ENCODE measurements at regions not wholly inside any gene's neighbourhood (a gene's known extent, or its start where the extent isn't known, plus 50 kb on each side); places are given as distances from the start of the nearest gene placed in this dataset.

GRCh38 chr7:110157631-110158362 lies 933.1 kb upstream of the LRRN3 start:
- DNase-seq, result no peak

GRCh38 chr7:110168010-110168409 lies 922.9 kb upstream of the LRRN3 start:
- no peak for DNase-seq

- DNase-seq, result no peak
These were observed 920.1 kb upstream of the LRRN3 start for GRCh38 chr7:110170841-110171240.

DNA sequence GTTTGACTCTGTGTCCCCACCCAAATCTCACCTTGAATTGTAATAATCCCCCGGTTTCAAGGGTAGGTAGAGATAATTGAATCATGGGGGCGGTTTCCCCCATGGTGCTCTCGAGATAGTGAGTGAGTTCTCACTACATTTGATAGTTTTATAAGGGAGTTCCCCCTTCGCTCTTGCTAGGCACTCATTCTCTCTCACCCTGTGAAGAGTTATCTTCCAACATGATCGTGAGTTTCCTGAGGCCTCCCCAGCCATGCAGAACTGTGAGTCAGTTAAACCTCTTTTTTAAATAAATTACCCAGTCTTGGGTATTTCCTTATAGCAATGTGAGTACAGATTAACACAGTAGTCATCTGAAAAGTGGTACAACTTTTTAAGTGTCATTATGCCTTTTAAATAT lies 913.5 kb upstream of the LRRN3 start:
- no peak for DNase-seq

GRCh38 chr7:110179037-110179436 lies 911.9 kb upstream of the LRRN3 start:
- no peak for DNase-seq

GRCh38 chr7:110181768-110182167 lies 909.2 kb upstream of the LRRN3 start:
- DNase-seq, result no peak

- DNase-seq, result no peak
These were observed 904.6 kb upstream of the LRRN3 start for GRCh38 chr7:110186334-110186733.

DNA sequence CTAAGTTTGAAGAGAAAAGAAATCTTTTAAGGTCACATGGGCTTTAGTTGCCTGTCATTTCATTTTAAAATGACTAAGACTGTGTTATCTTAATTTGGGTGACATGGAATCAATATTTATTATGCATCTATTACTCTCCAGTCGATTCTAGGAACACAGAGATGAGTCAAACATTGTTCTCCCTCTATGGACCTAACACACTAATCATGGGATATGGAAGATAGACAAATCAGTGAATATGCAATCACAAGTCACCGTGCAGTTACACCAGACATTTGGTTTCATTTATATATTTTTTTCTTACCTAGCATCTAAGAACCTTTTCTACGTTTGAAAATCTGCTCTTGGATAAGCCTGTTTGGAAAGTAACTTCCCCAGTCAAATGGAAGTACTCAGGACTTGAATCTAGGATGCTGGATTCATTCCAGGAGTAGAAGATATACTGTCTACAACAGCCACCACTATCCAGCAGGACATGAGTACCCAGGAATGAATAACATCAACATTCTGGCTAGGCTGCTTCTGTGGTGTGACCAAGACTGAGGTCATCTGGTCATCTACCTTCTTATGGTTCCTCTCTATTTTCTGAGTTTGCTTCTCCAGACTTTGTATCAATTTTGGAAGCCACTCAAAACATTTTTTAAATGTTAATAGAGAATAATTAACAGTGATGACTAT lies 902.9 kb upstream of the LRRN3 start:
- DNase-seq, result no peak

- DNase-seq, result no peak
These were observed 886.4 kb upstream of the LRRN3 start for GRCh38 chr7:110204527-110204926.

GRCh38 chr7:110205899-110206298 lies 885.0 kb upstream of the LRRN3 start:
- DNase-seq, result no peak

DNA sequence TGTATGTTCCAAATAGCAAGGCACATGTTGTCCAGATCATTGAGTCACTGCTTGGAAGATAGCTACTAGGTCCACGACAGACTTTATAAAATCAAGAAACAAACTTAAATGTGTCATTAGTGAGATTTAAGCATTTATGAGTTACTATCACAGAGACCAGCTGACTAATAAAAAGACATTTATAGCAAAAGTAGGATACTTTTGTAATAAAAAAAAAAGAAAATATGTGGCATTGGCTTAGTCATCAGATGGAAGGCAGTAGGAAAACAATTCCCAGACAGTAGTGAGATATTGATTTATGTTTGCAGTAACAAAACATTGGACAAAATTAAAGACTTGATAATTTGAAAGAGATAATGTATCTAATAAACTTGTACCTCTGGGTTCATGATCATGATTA lies 881.0 kb upstream of the LRRN3 start:
- DNase-seq, result no peak

DNA sequence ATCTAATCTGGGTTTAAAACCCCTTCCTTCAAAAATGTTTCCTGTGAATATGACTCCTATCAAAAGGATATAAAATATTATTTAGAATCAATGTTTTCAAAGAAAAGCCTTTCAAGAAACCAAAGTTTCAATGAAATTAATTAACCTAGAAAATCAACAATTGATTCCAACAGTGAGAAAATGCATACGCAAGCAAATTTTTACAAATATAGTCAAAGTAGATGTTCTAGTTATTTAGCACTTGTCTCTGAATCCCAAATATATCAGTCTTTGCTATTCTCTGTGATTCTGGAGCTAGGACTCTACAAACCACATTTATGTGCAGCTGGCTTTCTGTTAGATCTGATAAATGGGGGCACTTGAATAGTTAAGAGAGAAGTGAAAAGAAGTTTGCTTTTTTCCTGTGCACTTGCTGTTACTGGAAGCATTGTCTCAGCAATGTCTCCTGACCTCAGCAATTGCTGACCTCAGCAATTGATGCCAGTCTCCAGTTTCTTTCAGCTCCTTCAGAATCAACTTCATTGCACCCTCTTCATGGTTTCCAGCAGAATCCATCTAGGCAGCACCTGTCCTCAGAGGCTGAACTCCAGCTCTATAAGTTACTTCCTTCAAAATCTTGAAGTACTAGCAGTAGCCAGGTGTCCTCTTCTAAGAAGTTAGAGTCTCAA lies 879.9 kb upstream of the LRRN3 start:
- no peak for DNase-seq

DNA sequence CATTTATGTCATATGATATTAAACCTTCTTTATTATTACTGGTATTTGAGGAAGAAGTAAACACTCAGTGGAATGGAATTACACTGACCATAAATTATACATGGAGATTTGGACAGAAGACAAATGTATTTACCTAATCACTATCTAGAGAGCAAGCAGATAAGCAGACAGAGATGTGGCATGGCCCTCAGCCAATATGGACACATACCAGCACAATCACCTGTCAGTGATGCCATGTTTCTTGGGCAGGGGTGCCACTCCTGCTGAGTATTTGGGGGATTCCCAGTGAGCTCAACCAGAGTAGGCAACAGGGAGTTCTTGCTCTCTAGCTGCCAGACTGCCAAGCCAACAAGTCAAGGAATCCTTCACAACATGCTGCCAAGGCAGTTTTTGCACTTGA lies 866.3 kb upstream of the LRRN3 start:
- no peak for DNase-seq

- no peak for DNase-seq
These were observed 844.8 kb upstream of the LRRN3 start for GRCh38 chr7:110246118-110246517.

- no peak for DNase-seq
These were observed 837.8 kb upstream of the LRRN3 start for GRCh38 chr7:110253093-110253492.

DNA sequence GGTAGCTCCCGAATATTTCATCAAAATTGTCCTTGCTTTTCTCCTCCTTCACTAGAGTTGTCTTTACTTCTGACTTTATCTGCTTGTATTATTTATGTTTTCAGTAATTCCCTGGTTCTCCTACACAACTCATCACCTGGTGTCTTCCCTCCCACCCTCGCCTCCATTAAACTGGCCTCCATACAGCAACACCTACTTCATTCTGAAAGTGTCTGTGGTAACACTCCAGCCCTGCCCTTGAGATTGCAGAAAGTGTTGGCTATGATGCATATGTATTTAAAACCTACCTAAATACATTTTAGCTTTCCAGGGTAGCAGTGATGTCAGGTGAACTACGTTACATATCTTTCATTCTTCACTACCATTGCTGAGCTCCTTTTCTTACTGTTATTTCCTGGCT lies 833.3 kb upstream of the LRRN3 start:
- no peak for DNase-seq

DNA sequence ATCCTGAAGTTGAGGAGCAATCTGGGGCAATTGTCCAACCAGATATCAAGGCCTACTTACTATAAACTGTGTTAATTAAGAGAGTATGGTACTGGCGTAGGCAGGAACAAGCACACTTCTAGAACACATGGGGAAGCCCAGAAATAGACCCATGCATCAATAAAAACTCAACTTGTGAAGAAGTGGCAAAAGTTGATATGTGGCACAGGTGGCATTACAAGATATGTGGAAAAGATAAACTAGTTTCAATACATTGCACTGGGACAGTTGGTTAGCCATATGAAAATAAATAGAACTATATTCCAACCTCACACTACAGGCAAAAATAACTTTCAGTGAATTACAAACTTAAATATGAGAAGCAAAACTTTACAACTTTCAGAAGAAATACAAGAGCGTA lies 828.7 kb upstream of the LRRN3 start:
- no peak for DNase-seq

DNA sequence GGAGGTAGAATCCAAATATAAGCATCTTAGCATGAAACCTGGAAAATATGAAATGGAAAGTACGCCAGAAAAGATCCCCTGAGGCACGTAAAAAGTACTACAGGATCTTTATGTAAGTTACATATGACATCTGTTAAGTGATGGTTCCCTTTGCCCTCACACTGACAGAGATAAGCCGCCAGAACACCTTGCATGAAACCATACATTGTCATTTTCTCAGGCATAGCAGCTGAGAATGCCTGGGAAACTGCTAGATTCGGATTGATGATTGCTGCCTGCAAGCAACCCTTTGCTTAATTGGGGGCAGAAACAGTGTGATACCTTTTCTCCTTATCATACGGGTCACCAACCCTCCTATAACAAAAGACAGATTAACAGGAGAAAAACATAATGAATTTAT lies 826.6 kb upstream of the LRRN3 start:
- no peak for DNase-seq

DNA sequence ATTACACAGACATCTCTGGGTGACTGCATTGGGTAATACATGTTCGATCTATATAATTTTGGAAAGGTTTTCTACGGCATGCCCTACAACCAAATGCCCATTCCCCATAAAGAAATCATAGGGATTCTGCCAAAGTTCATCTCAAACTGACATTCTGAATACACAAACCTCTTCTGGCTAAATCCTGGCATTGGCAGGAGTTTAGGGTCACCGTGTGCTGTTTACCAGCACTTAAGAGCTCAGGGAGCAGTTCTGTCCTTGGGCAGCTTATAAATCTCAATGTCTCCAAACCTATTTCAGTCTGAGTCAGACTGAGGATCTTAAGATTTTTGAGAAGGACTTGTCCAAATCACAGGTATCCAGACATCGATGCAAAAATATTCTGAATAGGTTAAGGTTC lies 809.6 kb upstream of the LRRN3 start:
- DNase-seq, result no peak

GRCh38 chr7:110283056-110283455 lies 807.9 kb upstream of the LRRN3 start:
- DNase-seq, result no peak

DNA sequence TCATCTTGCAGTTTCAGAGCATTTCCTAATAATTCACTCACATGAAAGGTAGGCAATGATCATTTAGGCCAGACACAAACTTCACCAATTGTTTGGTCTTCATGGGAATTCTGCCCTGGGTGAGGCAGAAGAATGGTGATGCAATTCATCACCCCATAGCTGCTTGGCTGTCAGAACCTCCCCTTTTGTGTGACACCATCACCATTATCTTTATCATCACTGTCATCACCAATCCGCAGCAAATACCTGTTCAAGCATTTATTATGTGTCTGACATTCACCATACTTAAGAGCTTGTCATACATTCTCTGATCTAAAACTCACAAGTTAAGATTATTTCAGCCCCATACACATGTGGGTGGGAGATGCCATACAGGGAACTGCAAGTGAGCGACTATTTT lies 799.5 kb upstream of the LRRN3 start:
- no peak for DNase-seq

DNA sequence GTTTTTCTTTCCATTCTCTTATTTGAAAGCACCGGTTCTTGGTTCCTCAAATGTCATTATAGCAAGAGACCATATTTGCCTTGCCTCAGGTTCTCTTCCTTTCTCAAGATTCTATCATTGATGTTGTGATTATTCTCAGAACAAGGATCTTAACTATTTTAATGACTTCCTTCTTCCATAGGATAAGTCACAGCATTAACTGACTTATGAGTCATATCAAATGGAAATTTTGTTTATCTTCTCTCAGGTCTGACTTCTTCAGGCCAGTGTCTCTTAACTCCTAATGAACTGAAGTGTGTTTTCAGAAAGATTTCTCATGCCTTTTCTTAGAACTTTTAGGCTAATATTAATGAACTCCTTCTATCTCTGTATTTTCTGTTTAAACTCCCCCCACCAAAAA lies 794.6 kb upstream of the LRRN3 start:
- no peak for DNase-seq

DNA sequence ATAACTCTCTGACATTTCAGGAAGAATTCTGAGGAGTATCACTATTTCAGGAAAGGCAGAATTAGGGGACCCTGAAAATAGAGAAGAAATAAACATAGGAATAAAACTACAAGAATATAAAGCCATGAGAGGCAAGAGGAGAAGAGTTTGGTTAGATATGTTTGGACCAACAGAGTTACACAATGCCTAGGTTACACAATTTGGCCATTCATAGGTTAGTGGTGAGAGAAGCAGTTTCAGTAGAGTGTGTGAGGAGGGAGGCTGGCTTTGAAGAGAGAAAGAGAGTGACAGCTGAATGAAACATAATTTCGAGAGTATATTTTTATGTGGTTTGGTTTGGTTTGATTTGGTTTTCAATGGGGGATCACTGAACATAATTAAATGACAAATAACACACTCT lies 783.2 kb upstream of the LRRN3 start:
- no peak for DNase-seq

DNA sequence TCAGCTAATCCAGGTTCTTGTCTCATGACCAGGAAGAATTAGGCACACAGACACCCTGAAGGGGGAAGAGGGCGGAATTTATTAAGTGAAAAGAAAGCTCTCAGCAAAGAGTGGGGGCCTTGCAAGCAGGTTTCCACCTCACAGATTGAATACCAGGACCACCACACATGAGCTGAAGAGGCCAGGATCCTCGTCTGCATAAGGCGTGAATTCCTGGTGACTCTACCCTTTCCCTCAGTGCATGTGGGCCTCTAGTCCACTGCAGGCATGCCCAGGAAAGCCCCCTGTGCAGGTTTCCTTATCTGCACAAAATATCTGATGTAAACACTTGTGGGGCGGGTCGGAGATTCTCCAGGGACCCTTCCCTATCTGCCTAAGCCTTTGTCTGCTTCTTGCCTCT lies 782.1 kb upstream of the LRRN3 start:
- DNase-seq, result no peak

All from right kidney (tissue), 1 donor.